HCT116 (cell line): ENCODE measurements at regions not wholly inside any gene's neighbourhood (a gene's known extent, or its start where the extent isn't known, plus 50 kb on each side); places are given as distances from the start of the nearest gene placed in this dataset.

ENCODE experiments used
- CTCF ChIP-seq, 3 experiments: fragments of 200-600 bp in 1 of 3; sonication (generic) in 1 of 3; IDR thresholded peaks in 2 of 3; conservative IDR thresholded peaks in 1 of 3; 2 replicates each; pipeline ENCODE4 v1.5.1; 2012 to 2017; ENCODE audit warnings: low read depth in 2 of 3, low read length in 2 of 3, antibody characterized with exemption in 1 of 3, borderline replicate concordance in 1 of 3, control low read depth in 1 of 3, mild to moderate bottlenecking in 1 of 3, mixed read lengths in 1 of 3, mixed run types in 1 of 3, moderate library complexity in 1 of 3; ENCODE audit not compliant: insufficient read depth in 1 of 3
- POLR2A ChIP-seq: IDR thresholded peaks from 2 replicates; pipeline ENCODE4 v1.7.0; 2011; ENCODE audit warnings: borderline replicate concordance; ENCODE audit not compliant: insufficient read depth, insufficient read length; ENCODE audit errors: extremely low read depth
- RAD21 ChIP-seq: IDR thresholded peaks from 2 replicates; pipeline ENCODE4 v1.6.1; 2012; ENCODE audit warnings: low read depth, mild to moderate bottlenecking

GRCh38 chr14:61899497-61899896 lies 137.3 kb downstream of the SNAPC1 start:
- TF ChIP-seq CTCF (IDR thresholded peaks at IDR 0.05 in 2 of 3, conservative IDR thresholded peaks at IDR 0.05 in 1 of 3; ENCODE audit: borderline replicate concordance in 1 of 3, insufficient read depth in 1 of 3, low read depth in 2 of 3, low read length in 2 of 3) (no peak), RAD21 (no peak), POLR2A (no peak)
